AG10803 (cell line): ENCODE measurements at regions not wholly inside any gene's neighbourhood (a gene's known extent, or its start where the extent isn't known, plus 50 kb on each side); places are given as distances from the start of the nearest gene placed in this dataset.
A peak's percentile ranks its signal among the peaks of the same experiment; 100 is the strongest.

Experiments
- DNase-seq: peaks from one replicate; pipeline ENCODE4 v3.0.0; 2010; ENCODE audit warnings: low read depth
- H3K4me3 ChIP-seq: 2 replicates; pipeline ENCODE4 v1.5.1; 2011; ENCODE audit warnings: mild to moderate bottlenecking, low read length, control low read depth
- TF ChIP-seq, protein P1 (sequence below): conservative IDR thresholded peaks from 2 replicates; pipeline ENCODE4 v1.5.1; 2011; ENCODE audit warnings: mild to moderate bottlenecking, low read length, control low read depth, inconsistent platforms

DNA sequence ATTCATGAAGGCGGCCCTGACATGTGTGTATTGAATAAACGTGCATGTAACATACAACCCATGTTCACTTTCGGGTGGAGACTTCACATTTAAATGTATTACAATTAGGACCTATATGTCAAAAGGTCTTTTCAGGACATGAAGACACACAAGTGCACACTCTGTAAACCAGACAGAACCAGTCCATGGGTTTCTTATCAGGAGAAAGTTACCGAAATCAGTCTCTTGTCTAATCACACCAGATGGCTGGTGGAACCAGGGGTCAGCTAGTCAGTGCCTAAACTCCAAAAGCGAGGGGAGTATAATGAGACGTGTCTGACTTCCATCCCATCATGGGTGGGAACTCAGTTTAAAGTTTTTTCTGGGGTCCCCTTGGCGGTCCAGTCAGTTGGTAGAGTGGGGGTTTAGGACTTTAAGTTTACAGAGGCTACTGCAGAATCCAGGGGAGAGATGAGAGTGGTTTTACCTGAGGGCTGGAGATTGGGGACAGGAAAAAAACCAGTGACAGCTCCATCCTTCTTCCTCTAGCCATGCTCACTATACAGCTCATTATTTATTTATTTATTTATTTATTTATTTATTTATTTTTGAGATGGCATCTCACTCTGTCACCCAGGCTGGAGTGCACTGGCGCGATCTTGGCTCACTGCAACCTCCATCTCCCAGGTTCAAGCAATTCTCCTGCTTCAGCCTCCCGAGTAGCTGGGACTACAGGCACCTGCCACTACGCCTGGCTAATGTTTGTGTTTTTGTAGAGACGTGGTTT, 251.3 kb upstream of the LYZL1 start:
- H3K4me3 ChIP-seq: no peak overlapping the region
- TF ChIP-seq, protein P1, sequence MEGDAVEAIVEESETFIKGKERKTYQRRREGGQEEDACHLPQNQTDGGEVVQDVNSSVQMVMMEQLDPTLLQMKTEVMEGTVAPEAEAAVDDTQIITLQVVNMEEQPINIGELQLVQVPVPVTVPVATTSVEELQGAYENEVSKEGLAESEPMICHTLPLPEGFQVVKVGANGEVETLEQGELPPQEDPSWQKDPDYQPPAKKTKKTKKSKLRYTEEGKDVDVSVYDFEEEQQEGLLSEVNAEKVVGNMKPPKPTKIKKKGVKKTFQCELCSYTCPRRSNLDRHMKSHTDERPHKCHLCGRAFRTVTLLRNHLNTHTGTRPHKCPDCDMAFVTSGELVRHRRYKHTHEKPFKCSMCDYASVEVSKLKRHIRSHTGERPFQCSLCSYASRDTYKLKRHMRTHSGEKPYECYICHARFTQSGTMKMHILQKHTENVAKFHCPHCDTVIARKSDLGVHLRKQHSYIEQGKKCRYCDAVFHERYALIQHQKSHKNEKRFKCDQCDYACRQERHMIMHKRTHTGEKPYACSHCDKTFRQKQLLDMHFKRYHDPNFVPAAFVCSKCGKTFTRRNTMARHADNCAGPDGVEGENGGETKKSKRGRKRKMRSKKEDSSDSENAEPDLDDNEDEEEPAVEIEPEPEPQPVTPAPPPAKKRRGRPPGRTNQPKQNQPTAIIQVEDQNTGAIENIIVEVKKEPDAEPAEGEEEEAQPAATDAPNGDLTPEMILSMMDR: no peak
- no peak for DNase-seq

DNA sequence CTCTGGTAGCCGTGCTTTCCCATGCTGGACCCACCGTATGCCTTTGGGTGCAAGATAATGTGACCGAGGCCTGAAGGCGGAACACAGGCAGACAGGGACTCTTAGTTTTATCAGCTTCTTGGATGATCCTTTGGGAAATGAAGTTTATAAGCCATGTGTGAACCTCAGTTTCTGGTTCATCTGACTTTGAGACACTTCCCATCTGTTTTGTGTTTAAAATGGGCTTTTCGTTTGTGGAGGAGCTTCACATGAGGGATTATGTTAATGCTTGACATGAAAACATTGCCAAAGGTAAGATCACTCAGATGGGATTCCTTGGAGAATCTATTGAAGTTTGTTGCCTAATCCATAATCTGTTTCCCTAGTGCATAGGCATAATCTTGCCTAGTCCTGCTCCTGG, 249.8 kb upstream of the LYZL1 start:
- H3K4me3 ChIP-seq: no peak overlapping the region

DNA sequence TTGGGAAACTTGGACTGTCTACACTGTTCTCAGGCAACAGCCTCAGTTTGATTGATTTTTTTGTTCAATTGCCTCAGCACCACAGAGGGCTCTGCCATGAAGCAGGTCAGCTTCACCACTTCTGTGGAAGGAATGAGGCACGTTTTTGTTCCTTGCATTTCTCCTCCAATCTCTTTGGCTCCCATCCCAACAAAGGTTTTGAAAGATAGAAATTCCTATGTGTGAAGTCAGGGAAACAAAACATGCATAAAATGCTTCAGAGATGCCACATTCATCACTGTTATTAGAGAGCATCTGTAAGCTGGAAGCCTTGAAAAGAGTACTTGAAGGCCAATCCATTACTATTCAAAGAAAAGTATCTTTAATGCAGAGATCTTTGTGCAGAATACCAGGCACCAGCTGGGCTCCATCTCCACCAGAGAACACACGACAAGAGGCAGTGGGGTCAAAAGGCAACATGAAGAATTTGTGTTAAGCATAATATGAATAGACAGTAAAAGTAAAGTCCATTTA, 249.1 kb upstream of the LYZL1 start:
- DNase-seq: peak; percentile 95
- no peak overlapping the region for H3K4me3 ChIP-seq

More for the DNA sequence above, 249.8 kb upstream of the LYZL1 start:
- DNase-seq: peak; percentile 19
- TF ChIP-seq, protein P1: no peak

DNA sequence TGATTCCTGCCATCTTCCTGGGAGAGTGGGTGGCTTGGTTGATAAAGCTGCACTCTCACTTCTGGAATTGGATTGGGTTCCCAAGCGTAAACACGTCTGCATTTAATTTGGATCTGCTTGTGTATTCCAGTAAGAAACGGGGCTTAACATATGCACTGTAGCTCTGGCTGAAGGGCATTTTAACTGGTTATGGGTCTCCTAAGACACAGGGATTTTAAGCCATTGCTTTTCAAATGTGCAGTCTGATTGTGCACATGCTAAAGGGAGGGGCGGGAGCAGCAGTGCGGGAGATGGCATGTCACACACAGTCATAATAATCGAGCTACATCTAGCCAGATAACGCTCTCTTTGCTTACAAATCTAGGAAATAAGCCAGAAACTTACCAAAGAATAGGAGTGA, 247.3 kb upstream of the LYZL1 start:
- DNase-seq: peak; percentile 24
- no peak overlapping the region for H3K4me3 ChIP-seq
- TF ChIP-seq, protein P1: no peak

More for the DNA sequence above, 249.1 kb upstream of the LYZL1 start:
- TF ChIP-seq, protein P1: no peak

DNA sequence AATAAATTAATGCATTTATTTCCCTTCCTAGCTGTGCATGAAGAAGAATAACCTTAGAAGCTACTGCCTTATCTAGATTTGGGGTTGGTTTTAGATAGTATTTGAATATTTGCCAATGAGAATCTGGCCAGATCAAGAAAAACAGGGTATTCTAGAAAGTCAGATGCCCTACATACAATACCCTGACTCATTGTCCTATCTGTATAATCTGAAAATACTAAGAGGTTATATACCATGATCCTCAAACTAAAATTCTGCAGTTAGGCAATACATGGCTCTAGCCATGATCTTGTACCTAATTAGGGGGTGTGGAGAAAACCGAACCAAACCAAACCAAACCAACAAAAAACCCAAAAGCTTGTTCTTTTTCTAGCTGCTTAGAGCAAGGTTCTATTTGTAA, 240.4 kb upstream of the LYZL1 start:
- TF ChIP-seq, protein P1: no peak
- no peak overlapping the region for H3K4me3 ChIP-seq

DNA sequence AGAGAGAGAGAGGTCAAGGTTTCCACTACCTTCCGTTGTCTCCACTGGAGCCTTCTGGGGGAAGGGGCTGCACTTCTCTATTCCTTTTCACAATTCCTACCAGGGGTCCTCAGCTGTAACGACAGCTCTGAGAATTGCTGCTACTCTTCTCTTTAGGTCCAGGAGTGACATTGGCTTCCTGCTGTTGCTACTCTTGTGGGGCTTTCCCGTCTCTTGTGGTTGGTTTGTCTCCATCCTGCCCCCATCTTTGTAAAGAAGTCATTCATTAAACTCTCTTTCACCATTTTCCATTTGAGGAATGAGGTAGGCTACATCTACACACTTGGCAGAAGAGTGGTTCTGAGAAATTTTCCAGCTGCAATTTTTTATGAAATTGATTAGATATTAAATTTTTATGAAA, 238.8 kb upstream of the LYZL1 start:
- H3K4me3 ChIP-seq: no peak overlapping the region
- no peak for DNase-seq
- TF ChIP-seq, protein P1: no peak

More for the DNA sequence above, 240.4 kb upstream of the LYZL1 start:
- no peak for DNase-seq

DNA sequence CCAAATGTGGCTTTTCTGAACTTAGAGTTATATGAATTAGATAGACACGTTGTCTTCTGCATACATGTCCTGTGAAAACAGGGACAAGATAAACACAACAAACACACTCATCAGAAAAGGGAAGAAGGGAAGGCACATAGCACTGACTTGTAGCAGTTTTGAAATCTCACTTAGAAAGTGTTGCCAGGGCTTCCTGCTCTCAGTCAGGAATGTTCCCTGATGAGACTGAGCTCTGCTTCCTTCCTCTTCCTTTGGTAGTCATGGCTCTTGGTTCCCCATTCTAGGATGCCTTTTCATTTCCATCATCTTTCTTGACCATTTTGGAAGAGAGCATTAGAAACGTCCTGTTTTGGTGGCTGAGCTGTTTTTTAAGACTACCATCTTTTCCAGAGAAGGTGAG, 233.8 kb upstream of the LYZL1 start:
- TF ChIP-seq, protein P1: no peak
- no peak overlapping the region for H3K4me3 ChIP-seq
- no peak for DNase-seq
